Prostate gland (tissue), 2 donors: ENCODE measurements at regions not wholly inside any gene's neighbourhood (a gene's known extent, or its start where the extent isn't known, plus 50 kb on each side); places are given as distances from the start of the nearest gene placed in this dataset.

Experiments
- DNase-seq: peaks from one replicate; pipeline ENCODE4 v3.0.0-alpha.2; 2019; ENCODE audit warnings: low spot score
- H3K27ac ChIP-seq, 2 donors: fragments of 200-600 bp; sonication (generic); 2 replicates each; pipeline ENCODE4 v1.5.1; 2017 to 2019
- H3K27me3 ChIP-seq: fragments of 200-600 bp; sonication (generic); replicated peaks from 2 replicates; pipeline ENCODE4 v1.5.1; 2019; ENCODE audit not compliant: insufficient read depth
- H3K36me3 ChIP-seq, 2 donors: fragments of 200-600 bp; sonication (generic); 1 replicate in 1 of 2; 2 replicates in 1 of 2; pipeline versions ENCODE4 v1.5.1 to v1.8.1; 2017 to 2019
- H3K4me1 ChIP-seq: fragments of 200-600 bp; sonication (generic); replicated peaks from 2 replicates; pipeline ENCODE4 v1.5.1; 2019
- H3K4me3 ChIP-seq, 2 donors: fragments of 200-600 bp; sonication (generic); 2 replicates each; pipeline ENCODE4 v1.5.1; 2017 to 2019
- H3K9me3 ChIP-seq: fragments of 200-600 bp; sonication (generic); 2 replicates; pipeline ENCODE4 v1.5.1; 2017
- CTCF ChIP-seq, 4 experiments: fragments of 200-600 bp in 2 of 4; fragments of 450-650 bp in 2 of 4; sonication (generic) in 2 of 4; IDR thresholded peaks; 1 replicate in 3 of 4; 2 replicates in 1 of 4; pipeline ENCODE4 v1.5.1; 2016 to 2019; ENCODE audit warnings: antibody characterized with exemption in 4 of 4, mild to moderate bottlenecking in 2 of 4, moderate library complexity in 2 of 4
- POLR2A ChIP-seq: fragments of 450-650 bp; IDR thresholded peaks from one replicate; pipeline ENCODE4 v1.6.1; 2016; ENCODE audit warnings: antibody characterized with exemption, mild to moderate bottlenecking
- POLR2AphosphoS5 ChIP-seq: sonication (generic); formaldehyde crosslinking; IDR thresholded peaks from one replicate; pipeline ENCODE4 v1.6.1; 2017; ENCODE audit warnings: antibody characterized with exemption
- WGBS: methylation state at CpG from one replicate; pipeline ENCODE4 v1.1.5; 2018; 5-methylcytosine and 5-hydroxymethylcytosine counted together
- intact Hi-C: fragments of 100-400 bp; cut with DNase I; formaldehyde crosslinking; loops from one replicate; pipeline ENCODE4 v1.14.2; 2022

GRCh38 chr15:98438326-98438725, 210.0 kb upstream of the IGF1R start:
- no peak overlapping the region for H3K4me3 ChIP-seq
- 92% methylated on average over 5 of the region's 5 CpGs for WGBS
- no peaks in the 10 kb centered on the region for H3K9me3 ChIP-seq
- no peak for DNase-seq
- H3K27me3 ChIP-seq = no peaks in the 10 kb centered on the region
- H3K27ac ChIP-seq = no peak overlapping the region
- TF ChIP-seq POLR2AphosphoS5 = no peak
- TF ChIP-seq CTCF (IDR thresholded peaks at IDR 0.05) = no peak
- TF ChIP-seq POLR2A = no peak
- no peaks in the 10 kb centered on the region for H3K36me3 ChIP-seq
- H3K4me1 ChIP-seq = peaks cover 3% of the 10 kb centered on the region
- intact Hi-C loops = no loop called here

DNA sequence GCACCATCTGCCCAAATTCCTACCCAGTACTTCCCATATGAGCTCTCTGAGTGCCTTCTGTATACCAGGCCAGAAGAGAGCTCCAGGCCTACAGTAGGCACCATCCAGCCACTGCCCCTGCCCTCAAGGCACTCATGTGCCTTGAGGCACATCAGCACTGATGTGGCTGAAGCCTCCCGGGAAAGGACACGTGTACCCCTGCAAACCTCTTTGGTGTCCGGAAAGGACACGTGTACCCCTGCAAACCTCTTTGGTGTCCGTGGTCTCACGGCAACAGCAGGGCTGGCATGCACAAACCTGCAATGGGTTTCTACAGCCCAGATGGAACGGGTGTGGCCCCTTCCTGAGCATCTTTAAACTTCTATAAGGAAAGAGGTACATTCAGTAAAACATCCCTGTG, 209.4 kb upstream of the IGF1R start:
- TF ChIP-seq POLR2AphosphoS5 = no peak
- TF ChIP-seq POLR2A = no peak
- no peak for TF ChIP-seq CTCF (IDR thresholded peaks at IDR 0.05)
- H3K36me3 ChIP-seq = no peaks in the 10 kb centered on the region
- no peaks in the 10 kb centered on the region for H3K9me3 ChIP-seq
- H3K27ac ChIP-seq = no peak overlapping the region
- no peaks in the 10 kb centered on the region for H3K27me3 ChIP-seq
- H3K4me1 ChIP-seq = peaks cover 6% of the 10 kb centered on the region
- DNase-seq = no peak
- H3K4me3 ChIP-seq = no peak overlapping the region
- intact Hi-C loops = no loop called here
- 91% methylated on average over 7 of the region's 7 CpGs for WGBS

DNA sequence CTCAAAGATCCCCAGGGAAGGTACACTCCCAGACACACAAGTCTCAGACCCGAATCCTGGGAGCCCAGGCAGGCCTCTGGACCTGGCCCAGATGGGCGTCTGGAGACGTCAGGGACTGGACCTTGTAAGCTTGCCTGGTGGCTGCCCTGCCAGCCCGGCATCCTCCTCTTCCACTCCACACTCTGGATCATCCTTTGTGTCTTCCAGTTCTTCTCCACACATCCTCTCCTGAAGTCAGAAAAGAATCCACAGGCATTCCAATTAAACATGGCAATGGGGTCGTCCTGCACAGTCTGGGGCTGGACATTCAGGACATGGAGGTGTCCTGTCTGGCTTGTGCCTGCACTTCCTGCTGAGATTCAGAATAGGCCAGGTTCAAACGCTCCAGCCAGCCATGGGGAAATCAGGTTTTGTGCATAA, 208.8 kb upstream of the IGF1R start:
- TF ChIP-seq CTCF (IDR thresholded peaks at IDR 0.05) (no peak), POLR2AphosphoS5 (no peak), POLR2A (no peak)
- H3K27ac ChIP-seq = no peak overlapping the region
- intact Hi-C loops = no loop called here
- H3K27me3 ChIP-seq = no peaks in the 10 kb centered on the region
- no peak overlapping the region for H3K4me3 ChIP-seq
- peaks cover 6% of the 10 kb centered on the region for H3K4me1 ChIP-seq
- no peaks in the 10 kb centered on the region for H3K36me3 ChIP-seq
- DNase-seq = no peak
- H3K9me3 ChIP-seq = no peaks in the 10 kb centered on the region
- 88% methylated on average over 6 of the region's 6 CpGs for WGBS

DNA sequence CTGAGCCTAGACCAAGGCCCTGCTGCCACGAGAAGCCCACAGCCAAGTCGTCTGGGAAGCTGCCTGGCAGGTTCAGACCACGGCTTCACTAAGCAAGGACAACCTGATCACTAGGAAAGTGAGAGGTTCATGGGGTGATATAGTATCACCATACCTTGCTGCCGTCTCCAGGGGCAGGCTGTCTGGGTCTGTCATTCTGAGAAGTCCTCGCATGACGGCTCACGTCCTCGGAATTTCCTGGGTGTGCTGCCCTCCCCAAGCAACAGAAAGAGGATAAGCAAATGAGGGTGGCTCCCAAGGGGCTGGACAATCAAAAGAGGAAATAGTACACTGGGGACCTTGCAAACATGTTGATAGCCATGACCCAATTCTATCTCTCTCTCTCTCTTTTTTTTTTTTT, 207.4 kb upstream of the IGF1R start:
- DNase-seq = no peak
- H3K4me1 ChIP-seq = peaks cover 6% of the 10 kb centered on the region
- H3K27ac ChIP-seq = no peak overlapping the region
- intact Hi-C loops = loop anchor here (10.0 kb wide), 2 partner anchors 204 to 634 kb away; partner anchors contain the start of gene IGF1R
- no peak overlapping the region for H3K4me3 ChIP-seq
- 53% methylated on average over 8 of the region's 8 CpGs for WGBS
- TF ChIP-seq POLR2A (no peak), POLR2AphosphoS5 (no peak), CTCF (IDR thresholded peaks at IDR 0.05) (no peak)
- H3K9me3 ChIP-seq = no peaks in the 10 kb centered on the region
- H3K27me3 ChIP-seq = no peaks in the 10 kb centered on the region
- no peaks in the 10 kb centered on the region for H3K36me3 ChIP-seq

GRCh38 chr15:98441599-98441998, 206.7 kb upstream of the IGF1R start:
- Histone ChIP-seq H3K27me3 (no peaks in the 10 kb centered on the region), H3K4me1 (peaks cover 6% of the 10 kb centered on the region), H3K36me3 (no peaks in the 10 kb centered on the region), H3K9me3 (no peaks in the 10 kb centered on the region), H3K27ac (no peak overlapping the region), H3K4me3 (no peak overlapping the region)
- intact Hi-C loops = loop anchor here (10.0 kb wide), 2 partner anchors 203 to 633 kb away; partner anchors contain the start of gene IGF1R
- no peak for DNase-seq
- TF ChIP-seq CTCF (IDR thresholded peaks at IDR 0.05) = no peak
- no peak for TF ChIP-seq POLR2A
- TF ChIP-seq POLR2AphosphoS5 = no peak
- 76% methylated on average over 5 of the region's 5 CpGs for WGBS
